ENCODE measurements at regions not wholly inside any gene's neighbourhood (a gene's known extent, or its start where the extent isn't known, plus 50 kb on each side); places are given as distances from the start of the nearest gene placed in this dataset.

GRCh38 chr7:25391961-25392587 is 163.8 kb upstream of the NPVF start:
- no peak for TF ChIP-seq CTCF (IDR thresholded peaks at IDR 0.05)
- TF ChIP-seq EP300 (IDR thresholded peaks at IDR 0.05), result no peak
- no peak for TF ChIP-seq POLR2A (IDR thresholded peaks at IDR 0.05; ENCODE audit: low read depth)
